Muscle of arm (tissue), 1 donor: ENCODE measurements at regions not wholly inside any gene's neighbourhood (a gene's known extent, or its start where the extent isn't known, plus 50 kb on each side); places are given as distances from the start of the nearest gene placed in this dataset.
"Not testable (repeated sequence)": the region's sequence is repeated elsewhere in the genome, so short reads cannot be mapped to it uniquely, and the experiment has no call there.

Experiments used
- DNase-seq: peaks from one replicate; pipeline ENCODE4 v3.0.0-alpha.2; 2013

DNA sequence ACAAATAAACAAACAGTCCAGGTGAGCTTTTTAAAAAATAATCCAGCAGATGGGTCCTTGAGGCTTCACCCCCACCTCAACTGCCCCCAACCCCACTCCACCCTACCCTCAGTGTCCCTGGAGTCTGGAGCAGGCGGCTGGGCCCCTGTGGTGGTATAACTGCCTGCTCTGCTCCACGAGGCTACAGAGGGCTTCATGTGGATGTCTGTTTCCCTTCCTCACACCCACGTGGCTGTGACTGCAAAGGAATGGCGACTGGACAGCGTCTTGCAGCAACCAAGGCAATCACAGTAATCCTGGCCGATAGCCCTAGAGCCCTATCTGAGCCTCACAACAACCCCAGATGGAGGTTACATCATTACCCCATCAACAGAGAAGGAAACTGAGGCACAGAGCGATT is 76.5 kb downstream of the SLC2A10 start:
- no peak for DNase-seq

DNA sequence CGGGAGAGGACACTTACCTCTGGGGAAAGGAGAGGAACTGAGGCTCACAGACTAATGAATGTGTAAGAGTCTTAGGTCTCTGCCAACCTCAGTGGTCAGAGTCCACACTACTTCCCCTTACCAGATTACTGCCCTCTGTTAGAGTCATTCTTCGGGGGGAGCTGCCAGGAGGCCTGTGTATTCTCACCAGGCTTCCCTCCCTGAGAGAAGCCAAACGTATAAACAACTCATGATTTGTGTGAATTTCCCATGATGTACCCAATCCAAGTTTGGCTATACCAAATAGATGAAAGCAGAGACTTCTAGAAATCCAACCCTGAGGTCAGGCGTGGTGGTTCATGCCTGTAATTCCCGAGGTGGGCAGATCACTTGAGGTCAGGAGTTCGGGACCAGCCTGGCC is 77.1 kb downstream of the SLC2A10 start:
- DNase-seq: no peak

DNA sequence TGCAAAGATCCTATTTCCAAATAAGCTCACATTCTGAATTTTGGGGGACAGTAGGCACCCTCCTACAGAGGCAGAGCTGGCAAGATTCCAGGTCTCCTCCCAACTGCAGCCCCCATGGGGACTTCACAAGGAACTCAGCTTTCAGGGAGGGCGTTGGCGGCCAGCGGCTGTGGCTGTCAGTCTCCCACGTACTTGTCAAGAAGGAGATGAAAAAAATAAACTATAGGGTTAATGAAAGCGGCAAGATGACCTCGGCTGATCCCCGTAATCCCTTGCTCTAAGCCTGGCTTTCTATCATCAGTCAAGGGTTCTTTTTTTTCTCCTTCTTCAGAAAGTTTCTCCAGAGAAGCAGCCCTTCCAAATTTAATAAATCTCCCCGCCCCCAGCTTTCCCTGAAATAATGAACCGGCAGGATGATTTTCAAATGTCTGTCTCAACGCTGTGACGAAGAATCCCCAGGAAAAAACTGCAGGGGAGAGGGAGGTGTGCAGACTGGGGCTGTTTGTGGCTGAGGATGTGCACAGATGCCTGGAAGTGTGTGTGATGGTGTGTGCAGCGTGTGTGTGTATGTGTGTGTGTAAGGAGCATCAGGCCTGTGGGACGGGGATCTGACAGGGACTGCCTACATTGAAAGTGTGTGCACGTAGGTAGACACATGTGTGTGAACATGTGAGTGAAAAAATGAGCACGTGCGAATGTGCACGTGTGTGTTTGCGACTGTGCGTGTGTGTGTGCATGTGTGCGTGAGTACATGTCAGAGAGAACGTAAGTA is 78.7 kb downstream of the SLC2A10 start:
- no peak for DNase-seq

DNA sequence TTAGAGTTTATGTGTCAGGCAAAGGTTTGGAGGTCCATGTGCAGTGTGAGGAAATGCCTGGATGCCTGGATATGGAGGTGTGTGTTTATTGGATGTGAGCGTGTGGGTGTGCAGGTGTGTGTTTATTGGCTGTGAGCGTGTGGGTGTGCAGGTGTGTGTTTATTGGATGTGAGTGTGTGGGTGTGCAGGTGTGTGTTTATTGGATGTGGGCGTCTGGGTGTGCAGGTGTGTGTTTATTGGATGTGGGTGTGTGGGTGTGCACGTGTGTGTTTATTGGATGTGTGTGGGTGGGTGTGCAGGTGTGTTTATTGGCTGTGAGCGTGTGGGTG is 79.3 kb downstream of the SLC2A10 start:
- DNase-seq: not testable (repeated sequence)

DNA sequence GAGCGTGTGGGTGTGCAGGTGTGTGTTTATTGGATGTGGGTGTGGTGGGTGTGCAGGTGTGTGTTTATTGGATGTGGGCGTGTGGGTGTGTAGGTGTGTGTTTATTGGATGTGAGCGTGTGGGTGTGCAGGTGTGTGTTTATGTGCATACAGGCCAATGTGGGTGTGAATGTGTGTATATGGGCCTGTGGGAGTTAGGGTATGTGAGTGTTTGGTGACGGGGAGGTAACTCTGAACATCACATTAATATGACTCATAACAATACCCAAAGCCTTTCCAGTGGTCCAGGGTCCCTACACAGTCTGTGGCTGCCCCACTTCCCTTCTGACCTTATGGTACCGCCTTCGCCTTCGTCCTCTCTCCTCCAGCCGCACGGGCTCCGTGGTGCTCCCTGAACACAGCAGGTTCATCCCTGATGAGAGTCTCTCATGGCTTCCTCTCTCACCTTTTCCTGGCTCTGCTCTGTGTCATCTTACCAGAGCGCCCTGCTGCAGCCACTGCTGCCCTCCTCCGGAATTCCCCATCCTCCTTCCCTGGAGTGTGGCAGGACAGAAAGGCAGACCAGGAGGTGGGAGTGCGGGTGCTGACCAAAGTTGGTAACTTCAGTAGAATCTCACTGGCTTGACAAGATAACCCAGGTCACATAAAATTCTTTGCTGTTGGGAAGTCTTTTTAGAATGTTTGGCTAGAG is 80.0 kb downstream of the SLC2A10 start:
- DNase-seq: no peak

DNA sequence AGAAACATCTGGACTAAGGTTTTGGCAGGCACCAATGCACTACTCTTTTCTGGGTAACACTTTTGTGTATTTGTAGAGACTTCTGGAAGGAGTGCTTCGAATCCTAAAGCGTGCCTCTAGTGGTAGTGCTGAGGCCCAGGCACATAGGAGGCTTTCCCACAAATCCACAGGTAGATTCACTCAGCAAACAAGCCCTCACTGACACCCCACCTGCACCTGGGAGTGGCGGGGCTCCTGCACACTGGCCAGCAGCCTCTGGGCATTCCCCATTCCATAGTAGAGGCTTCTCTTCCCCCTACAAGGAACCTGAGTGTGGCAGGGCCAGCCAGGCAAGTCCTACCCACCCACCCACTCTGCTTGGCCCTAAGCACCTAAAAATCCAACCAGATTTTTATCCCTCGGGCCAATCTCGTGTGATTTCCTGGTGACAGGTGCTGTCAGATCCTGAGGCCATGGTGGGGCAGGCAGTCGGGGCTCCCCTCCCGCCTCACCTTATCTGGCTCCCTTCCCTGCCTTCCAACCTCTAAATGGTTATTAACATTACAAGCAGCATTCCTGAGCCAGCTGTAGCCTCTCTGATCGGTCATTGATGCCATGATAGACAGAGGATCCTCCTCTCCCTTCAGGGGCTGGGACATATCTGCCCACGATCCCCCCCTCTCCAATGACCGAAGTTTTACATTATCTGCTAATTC is 82.4 kb downstream of the SLC2A10 start:
- no peak for DNase-seq

DNA sequence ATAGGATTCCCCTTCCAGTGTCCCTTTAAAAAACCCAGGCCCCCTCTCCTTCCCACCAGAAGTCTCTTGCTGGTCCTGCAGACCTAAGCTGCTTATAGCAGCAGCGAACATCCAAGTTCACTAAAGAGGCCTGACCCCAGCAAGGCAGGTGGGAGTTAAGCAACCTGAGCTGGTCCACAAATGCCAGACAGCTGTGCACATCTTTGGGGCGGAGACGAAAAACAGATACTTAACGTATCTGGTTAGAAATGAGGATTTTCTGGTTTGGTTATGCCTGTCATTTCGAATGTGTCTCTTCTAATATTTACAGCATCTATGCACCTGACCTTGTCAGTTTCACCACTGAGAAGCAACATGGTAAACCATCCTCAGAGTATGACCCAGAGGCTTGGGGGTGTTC is 87.8 kb downstream of the SLC2A10 start:
- DNase-seq: no peak

DNA sequence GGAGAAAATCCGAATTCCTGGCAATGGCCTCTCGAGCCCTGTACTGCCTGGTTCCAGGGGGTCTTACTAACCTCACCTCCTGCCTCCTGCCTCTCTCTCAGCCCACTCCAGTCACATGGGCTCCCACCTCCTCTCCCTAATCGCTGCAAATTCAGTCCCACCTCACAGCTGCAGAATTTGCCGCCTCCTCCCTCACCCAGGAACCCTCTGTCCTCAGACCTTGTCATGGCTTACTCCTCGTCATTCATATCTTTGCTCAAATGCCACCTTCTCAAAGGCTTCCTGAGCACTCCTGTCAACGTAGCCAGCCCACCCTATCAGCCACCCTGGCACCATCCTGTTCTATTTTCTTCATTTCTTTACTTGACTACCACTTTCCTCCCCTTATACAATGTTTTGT is 89.0 kb downstream of the SLC2A10 start:
- no peak for DNase-seq

DNA sequence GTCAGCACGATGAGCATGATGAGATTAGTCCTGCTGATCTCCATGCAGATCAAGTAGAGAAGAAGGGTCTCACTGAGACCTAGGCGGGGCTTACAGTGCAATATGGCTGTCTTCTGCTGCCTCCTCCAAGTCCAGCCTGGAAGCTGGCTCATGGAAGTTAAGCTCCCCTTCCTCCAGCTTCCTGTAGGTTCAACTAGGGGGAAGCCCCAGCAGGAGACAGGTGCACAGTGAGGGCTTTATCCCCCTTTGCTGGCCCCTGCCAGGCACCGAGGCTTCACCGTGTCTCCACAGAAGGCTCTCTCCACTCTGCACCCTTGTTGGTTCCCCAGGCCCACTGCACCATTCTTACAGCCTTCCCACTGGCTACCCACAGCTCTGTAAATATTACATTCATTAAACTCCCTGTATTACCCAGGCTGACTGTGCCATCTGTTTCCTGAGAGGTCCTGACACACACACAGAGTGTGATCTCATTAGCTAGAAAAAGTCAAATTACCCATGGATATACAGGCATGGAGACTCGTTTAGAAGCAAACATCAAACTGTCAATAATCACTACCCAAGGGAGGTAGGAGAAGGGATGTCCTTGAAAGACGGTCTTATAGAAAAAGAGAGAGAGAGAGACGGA is 90.4 kb downstream of the SLC2A10 start:
- no peak for DNase-seq

DNA sequence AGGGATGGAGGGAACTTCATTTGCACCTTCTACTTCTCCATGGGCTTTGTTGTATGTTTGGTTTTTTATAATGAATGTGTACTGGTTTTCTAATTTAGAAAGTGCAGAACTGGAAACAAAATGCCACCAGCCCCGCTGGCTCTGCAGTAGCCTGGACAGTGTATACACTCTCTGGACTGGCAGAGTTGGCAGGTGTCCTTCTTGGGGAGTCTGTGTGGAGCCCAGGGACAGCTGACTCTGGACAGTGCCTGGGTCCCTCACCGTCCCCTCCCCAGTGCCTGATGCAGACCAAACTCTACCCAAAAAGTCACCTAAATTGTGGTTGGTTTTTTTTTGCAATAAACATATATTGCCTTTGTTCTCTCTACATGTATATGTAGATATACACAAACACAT is 91.0 kb downstream of the SLC2A10 start:
- no peak for DNase-seq

DNA sequence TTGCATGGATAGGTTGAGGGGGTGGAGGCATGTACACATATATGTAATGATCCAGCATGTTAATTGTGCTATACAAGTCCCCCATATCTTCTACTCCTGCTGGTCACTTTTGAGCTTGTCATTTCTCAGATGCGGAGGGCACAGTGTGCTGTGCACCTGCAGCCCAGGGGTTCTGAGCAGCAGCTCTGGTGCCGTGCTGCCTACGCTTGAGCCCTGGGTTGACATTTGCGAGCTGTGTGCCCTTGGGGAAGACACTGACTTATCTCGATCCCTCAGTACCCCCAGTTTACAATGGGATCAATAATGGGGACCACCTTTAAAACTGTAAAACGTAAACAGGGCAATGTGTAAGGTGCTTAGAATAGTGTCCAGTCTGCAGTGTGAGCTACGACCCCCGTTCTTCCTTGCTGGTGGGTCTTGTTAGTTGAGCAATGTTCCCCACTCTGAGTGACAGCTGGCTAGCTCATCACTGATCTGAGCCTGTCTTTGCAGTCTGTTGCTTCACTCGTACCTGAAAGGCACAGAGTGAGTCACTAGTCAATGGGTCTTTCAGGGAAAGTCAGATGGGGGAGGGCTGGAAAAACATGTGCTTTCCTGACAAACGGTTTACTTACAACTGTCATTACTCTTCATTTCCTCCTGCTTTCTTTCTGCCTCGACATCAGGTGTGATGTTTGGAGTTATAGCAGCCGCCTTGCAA is 91.7 kb downstream of the SLC2A10 start:
- no peak for DNase-seq

DNA sequence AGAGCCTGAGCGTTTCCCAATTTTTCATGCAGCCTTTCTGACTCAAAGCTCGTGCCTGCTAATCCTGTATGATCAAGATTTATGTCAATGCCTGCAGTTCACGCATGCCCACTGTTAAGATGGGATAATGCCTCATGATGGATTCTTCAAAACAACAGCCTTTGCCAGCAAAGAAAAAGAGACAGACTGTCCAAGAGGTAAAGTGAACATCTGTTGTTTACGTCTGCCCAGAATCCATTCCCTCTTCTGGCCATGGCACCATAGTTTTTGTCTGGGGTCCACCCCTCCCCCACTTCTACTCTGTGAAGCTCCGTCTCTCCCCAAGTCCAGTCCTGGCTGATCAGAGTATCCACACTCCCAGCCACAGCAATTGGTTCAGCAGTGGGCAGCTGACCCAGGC is 91.9 kb upstream of the EYA2 start:
- no peak for DNase-seq

DNA sequence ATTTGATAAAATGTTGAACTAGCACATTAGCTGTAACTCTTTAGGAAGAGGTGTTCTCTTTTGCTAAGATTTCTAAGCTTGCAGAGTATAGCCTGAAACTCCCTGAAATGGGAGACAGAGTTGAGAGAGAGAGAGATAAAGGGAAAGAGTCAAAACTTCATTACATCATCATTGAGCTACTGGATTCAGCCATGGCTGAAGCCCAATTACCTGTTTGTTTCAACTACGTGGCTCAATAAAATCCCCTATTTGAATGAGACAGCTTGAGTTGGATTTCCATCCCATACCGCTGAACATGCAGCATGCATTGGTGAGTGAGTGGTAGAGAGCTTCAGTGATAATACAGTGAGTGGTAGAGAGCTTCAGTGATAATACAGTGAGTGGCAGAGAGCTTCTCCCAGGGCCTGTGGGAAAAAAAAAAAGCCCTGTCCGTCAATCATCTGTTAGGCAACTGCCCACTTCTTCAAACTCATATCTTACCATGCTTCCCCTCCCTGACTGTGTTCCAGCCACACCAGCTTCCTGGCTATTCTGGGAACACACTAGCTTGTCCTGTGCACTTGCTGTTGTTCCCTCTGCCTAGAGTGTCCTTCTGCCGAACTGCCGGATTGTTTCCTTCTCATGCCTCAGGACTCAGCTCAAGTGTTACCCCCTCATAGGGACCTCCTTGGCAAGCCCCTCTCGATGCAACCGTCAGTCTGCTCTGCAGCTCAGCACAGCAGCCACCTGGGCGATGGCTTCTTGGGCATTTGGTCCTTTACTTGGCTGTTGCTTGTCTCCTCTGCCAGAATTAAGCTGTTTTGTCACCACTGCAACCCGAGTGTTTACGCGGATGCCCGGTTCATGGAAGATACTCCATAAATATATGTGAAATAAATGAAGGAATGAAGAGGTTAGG is 91.3 kb upstream of the EYA2 start:
- no peak for DNase-seq

DNA sequence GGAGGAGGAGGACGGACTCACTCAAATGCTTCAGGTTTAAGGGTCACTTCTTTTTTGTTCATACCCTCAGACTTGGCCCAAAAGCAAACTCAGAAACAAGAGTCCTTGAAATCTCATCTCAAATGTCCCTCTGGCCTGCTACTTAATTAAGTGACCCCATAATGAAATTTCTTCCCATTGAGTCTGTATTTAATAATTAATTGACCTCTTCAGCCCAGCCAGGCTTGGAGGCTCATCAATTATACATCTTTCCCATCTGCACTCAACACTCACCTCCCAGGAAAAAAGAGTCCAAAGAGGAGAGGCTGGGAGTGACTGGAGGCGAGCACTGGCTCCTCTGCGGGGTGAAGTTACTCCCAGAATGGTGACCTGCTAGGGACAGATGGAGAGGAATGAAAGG is 90.5 kb upstream of the EYA2 start:
- no peak for DNase-seq

DNA sequence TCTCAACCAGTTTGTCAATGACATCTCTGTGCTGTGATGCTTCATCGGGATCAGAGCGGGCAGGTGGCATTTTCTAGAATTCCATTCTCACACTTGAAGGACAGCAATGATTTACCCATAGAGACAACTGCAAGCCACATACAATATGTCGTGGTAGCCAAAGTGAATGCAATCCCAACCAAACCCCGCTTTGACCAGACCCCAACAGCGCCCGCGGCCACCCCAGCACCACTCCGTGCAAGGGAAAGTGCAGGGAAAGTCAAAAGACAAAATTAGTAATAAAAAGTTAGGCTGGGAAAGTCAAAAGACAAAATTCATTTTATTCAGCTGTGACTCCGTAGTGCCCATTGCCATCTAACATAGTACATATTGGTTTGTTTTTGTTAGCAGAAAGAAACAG is 88.8 kb upstream of the EYA2 start:
- no peak for DNase-seq

DNA sequence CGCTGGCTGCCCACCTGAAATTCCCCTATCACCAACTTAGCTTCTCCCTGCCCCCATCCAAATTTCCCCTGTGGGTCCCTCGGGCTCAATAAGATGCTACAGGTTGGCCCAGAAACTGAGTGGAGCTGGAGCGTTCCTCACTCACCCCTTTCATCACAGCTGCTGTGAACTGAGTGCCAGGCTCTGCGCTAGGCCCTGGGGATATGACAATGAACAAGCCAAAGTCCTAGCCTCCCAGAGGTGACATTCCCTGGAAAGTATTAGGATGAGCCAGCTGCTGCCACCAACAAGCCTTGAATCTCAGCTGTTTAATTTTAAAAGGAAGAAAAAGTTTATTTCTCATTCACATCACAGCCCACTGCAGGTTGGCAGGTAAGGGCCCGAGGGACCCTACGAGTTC is 86.6 kb upstream of the EYA2 start:
- DNase-seq: no peak

DNA sequence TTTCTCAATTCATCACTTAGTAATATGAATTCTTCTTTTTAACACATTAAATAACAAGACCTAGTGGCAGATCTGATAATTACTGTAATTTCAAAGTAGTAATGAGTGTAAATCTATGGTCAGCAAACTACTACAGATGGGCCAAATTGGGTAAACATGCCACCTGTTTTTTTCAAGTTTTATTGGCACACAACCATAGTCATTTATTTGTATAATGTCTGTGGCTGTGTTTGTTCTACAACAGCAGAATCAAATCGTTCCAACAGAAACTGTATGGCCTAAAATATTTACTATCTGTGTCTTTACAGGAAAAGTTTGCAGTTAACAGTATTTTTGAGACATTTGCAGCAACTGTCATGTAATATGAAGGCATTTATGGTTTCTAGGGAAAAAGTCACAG is 86.1 kb upstream of the EYA2 start:
- DNase-seq: no peak

DNA sequence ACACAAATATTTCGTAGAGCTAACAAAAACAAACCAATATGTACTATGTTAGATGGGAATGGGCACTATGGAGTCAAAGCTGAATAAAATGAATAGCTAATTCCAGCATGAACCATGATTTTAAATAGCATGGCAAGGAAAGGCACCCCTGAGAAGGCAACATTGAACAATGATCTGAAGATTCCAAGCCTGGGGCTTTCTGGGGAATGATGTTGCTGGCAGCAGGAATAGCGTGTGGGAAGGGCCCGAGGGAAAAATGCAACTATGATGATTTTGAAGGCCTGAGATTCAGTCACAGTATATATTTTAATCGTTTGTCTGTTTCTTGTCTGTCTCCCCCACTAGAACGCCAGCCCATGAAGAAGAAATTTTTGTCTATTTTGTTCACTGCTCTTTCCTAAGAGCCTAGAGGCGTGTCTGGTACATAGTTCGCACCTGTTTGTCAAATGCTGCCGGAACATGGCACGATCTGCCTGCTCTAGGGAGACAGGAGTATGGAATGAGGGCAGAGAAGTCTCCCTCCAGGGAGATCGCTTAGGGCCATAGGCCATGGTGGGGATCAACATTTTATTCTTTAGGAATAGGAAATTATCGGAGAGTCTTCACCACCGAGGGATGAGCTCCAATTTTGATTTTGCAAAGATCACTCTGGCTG is 84.8 kb upstream of the EYA2 start:
- DNase-seq: no peak

DNA sequence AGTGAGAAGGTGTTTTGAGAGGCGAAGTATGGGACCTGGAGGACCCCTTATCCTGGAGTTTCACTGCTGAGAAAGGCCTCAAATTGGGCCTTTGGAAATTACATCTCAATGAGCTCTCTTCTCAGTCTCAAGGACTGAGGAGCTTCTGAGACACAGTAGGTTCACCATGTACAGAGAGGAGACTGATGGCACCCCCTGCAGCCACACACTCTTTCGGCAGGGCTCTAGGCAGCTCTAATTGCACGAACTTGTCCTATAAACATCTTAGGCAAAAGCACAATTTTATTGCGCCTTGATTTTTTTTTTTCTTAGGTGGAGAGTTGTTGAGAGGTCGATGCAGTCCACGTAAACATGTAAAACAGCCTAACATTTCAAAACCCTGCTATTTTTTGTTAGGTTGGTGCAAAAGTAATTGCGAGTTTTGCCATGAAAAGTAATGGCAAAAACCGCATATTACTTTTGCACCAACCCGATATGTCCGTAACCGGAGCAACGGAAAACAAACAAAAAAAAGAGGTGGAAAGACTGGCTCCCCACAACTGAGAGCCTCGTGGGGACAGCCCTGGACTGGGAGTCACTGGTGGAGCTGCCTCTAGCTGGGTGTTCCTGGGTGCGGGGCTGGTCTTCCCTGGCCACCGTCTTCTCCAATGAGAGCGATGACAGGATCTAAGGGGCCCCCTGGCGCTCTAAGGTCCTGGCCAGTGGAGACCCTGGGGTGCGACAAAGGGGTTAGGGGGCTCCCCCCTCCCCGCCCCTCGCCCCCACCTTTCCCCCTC is 84.0 kb upstream of the EYA2 start:
- DNase-seq: no peak
